ENCODE measurements at regions not wholly inside any gene's neighbourhood (a gene's known extent, or its start where the extent isn't known, plus 50 kb on each side); places are given as distances from the start of the nearest gene placed in this dataset.

GRCh38 chrX:9379697-9380551 lies 84.9 kb upstream of the TBL1X start:
- no peak overlapping the region for H3K9ac ChIP-seq
- no peaks in the 10 kb centered on the region for H3K4me1 ChIP-seq

GRCh38 chrX:9383655-9384054 lies 81.2 kb upstream of the TBL1X start:
- H3K27me3 ChIP-seq (ENCODE audit: control insufficient read depth, insufficient read depth, low read length): no peaks in the 10 kb centered on the region
- H3K36me3 ChIP-seq (ENCODE audit: control insufficient read depth, insufficient read depth, low read length): no peaks in the 10 kb centered on the region
- no peak for TF ChIP-seq CTCF (IDR thresholded peaks at IDR 0.05)
- no peaks in the 10 kb centered on the region for H3K79me2 ChIP-seq
- H3K27ac ChIP-seq: no peak overlapping the region
- H3K9me3 ChIP-seq (ENCODE audit: control insufficient read depth, low read length): no peaks in the 10 kb centered on the region
- H3K4me2 ChIP-seq (ENCODE audit: low read length): no peak overlapping the region
- no peak overlapping the region for H2AFZ ChIP-seq
- H3K4me3 ChIP-seq (ENCODE audit: low read depth, low read length): no peak overlapping the region
- H3K9ac ChIP-seq: no peak overlapping the region
- H3K4me1 ChIP-seq: no peaks in the 10 kb centered on the region

More at GRCh38 chrX:9379697-9380551, 84.9 kb upstream of the TBL1X start:
- H2AFZ ChIP-seq: no peak overlapping the region
- no peaks in the 10 kb centered on the region for H3K36me3 ChIP-seq (ENCODE audit: control insufficient read depth, insufficient read depth, low read length)
- TF ChIP-seq CTCF (IDR thresholded peaks at IDR 0.05): no peak
- H3K4me3 ChIP-seq (ENCODE audit: low read depth, low read length): no peak overlapping the region
- no peaks in the 10 kb centered on the region for H3K27me3 ChIP-seq (ENCODE audit: control insufficient read depth, insufficient read depth, low read length)
- H3K4me2 ChIP-seq (ENCODE audit: low read length): no peak overlapping the region
- H3K79me2 ChIP-seq: no peaks in the 10 kb centered on the region
- no peak overlapping the region for H3K27ac ChIP-seq
- H3K9me3 ChIP-seq (ENCODE audit: control insufficient read depth, low read length): no peaks in the 10 kb centered on the region

- Histone ChIP-seq H3K36me3 (ENCODE audit: control insufficient read depth, insufficient read depth, low read length) (no peaks in the 10 kb centered on the region), H3K4me3 (ENCODE audit: low read depth, low read length) (no peak overlapping the region), H3K27me3 (ENCODE audit: control insufficient read depth, insufficient read depth, low read length) (no peaks in the 10 kb centered on the region), H2AFZ (no peak overlapping the region), H3K9me3 (ENCODE audit: control insufficient read depth, low read length) (no peaks in the 10 kb centered on the region), H3K27ac (no peak overlapping the region), H3K4me2 (ENCODE audit: low read length) (no peak overlapping the region), H3K4me1 (no peaks in the 10 kb centered on the region), H3K9ac (no peak overlapping the region), H3K79me2 (no peaks in the 10 kb centered on the region)
- TF ChIP-seq CTCF (IDR thresholded peaks at IDR 0.05): no peak
Measured at GRCh38 chrX:9388450-9388849, 76.4 kb upstream of the TBL1X start.

- no peak overlapping the region for H3K9ac ChIP-seq
- no peaks in the 10 kb centered on the region for H3K4me1 ChIP-seq
- no peak for TF ChIP-seq CTCF (IDR thresholded peaks at IDR 0.05)
- H2AFZ ChIP-seq: no peak overlapping the region
- H3K79me2 ChIP-seq: no peaks in the 10 kb centered on the region
- no peak overlapping the region for H3K27ac ChIP-seq
- H3K9me3 ChIP-seq (ENCODE audit: control insufficient read depth, low read length): no peaks in the 10 kb centered on the region
- no peak overlapping the region for H3K4me3 ChIP-seq (ENCODE audit: low read depth, low read length)
- no peaks in the 10 kb centered on the region for H3K27me3 ChIP-seq (ENCODE audit: control insufficient read depth, insufficient read depth, low read length)
- no peaks in the 10 kb centered on the region for H3K36me3 ChIP-seq (ENCODE audit: control insufficient read depth, insufficient read depth, low read length)
- no peak overlapping the region for H3K4me2 ChIP-seq (ENCODE audit: low read length)
Measured at GRCh38 chrX:9390121-9390520, 74.7 kb upstream of the TBL1X start.

All from parathyroid adenoma (tissue), 2 donors.